Smooth muscle cell (in vitro differentiated cells): ENCODE measurements at regions not wholly inside any gene's neighbourhood (a gene's known extent, or its start where the extent isn't known, plus 50 kb on each side); places are given as distances from the start of the nearest gene placed in this dataset.

Source experiments
- DNase-seq: peaks from one replicate; lab custom pipeline; 2025; ENCODE audit not compliant: unreplicated experiment; lab: John Stamatoyannopoulos, UW
- H2AFZ ChIP-seq: fragments of 200-600 bp; sonication (generic); 2 replicates; pipeline ENCODE4 v1.6.0; 2016; ENCODE audit warnings: antibody characterized with exemption, low read depth, mild to moderate bottlenecking
- H3F3A ChIP-seq: fragments of 200-600 bp; sonication (generic); 2 replicates; pipeline ENCODE4 v1.6.0; 2017; ENCODE audit warnings: antibody characterized with exemption, low read depth
- H3K27ac ChIP-seq: fragments of 200-600 bp; sonication (generic); 2 replicates; pipeline ENCODE4 v1.5.1; 2016; ENCODE audit warnings: low read depth, mild to moderate bottlenecking
- H3K27me3 ChIP-seq: fragments of 200-600 bp; sonication (generic); 2 replicates; pipeline ENCODE4 v1.6.1; 2016; ENCODE audit warnings: low read depth, mild to moderate bottlenecking
- H3K36me3 ChIP-seq: fragments of 200-600 bp; sonication (generic); 2 replicates; pipeline ENCODE4 v1.5.1; 2016; ENCODE audit warnings: low read depth
- H3K4me1 ChIP-seq: fragments of 200-600 bp; sonication (generic); 2 replicates; pipeline ENCODE4 v1.5.1; 2016; ENCODE audit warnings: low read depth
- H3K4me2 ChIP-seq: fragments of 200-600 bp; sonication (generic); 2 replicates; pipeline ENCODE4 v1.6.0; 2016; ENCODE audit warnings: mild to moderate bottlenecking
- H3K4me3 ChIP-seq: fragments of 200-600 bp; sonication (generic); 2 replicates; pipeline ENCODE4 v1.5.1; 2016; ENCODE audit warnings: mild to moderate bottlenecking
- H3K79me2 ChIP-seq: fragments of 200-600 bp; sonication (generic); 2 replicates; pipeline ENCODE4 v1.6.0; 2016; ENCODE audit warnings: low read depth, mild to moderate bottlenecking
- H3K9ac ChIP-seq: fragments of 200-600 bp; sonication (generic); 2 replicates; pipeline ENCODE4 v1.6.0; 2016; ENCODE audit warnings: low read depth
- H3K9me3 ChIP-seq: fragments of 200-600 bp; sonication (generic); replicated peaks from 2 replicates; pipeline ENCODE4 v1.5.1; 2016; ENCODE audit warnings: low read depth
- H4K20me1 ChIP-seq: fragments of 200-600 bp; sonication (generic); 2 replicates; pipeline ENCODE4 v1.6.0; 2016; ENCODE audit warnings: low read depth
- CTCF ChIP-seq: fragments of 200-600 bp; sonication (generic); IDR thresholded peaks from 2 replicates; pipeline ENCODE4 v1.5.1; 2017; ENCODE audit warnings: borderline replicate concordance, mild to moderate bottlenecking, antibody characterized with exemption; ENCODE audit not compliant: insufficient read depth, poor library complexity, severe bottlenecking
- WGBS: methylation state at CpG from one replicate; pipeline ENCODE4 v1.1.7; 2016; ENCODE audit warnings: low lambda C conversion rate; 5-methylcytosine and 5-hydroxymethylcytosine counted together

GRCh38 chr13:31063772-31064171 lies 97.9 kb downstream of the HSPH1 start:
- no peak overlapping the region for H3K27ac ChIP-seq
- no peak for TF ChIP-seq CTCF
- peaks cover 5% of the 10 kb centered on the region for H3F3A ChIP-seq
- peaks cover 3% of the 10 kb centered on the region for H3K4me1 ChIP-seq
- no peak overlapping the region for H2AFZ ChIP-seq
- 94% methylated on average over 1 of the region's 1 CpG for WGBS
- no peak overlapping the region for H3K9ac ChIP-seq
- H3K9me3 ChIP-seq, result no peaks in the 10 kb centered on the region
- H4K20me1 ChIP-seq, result no peaks in the 10 kb centered on the region
- H3K27me3 ChIP-seq, result no peaks in the 10 kb centered on the region
- no peak overlapping the region for H3K4me3 ChIP-seq
- no peaks in the 10 kb centered on the region for H3K36me3 ChIP-seq
- no peak for DNase-seq
- no peak overlapping the region for H3K4me2 ChIP-seq
- H3K79me2 ChIP-seq, result no peaks in the 10 kb centered on the region

GRCh38 chr13:31060655-31061054 lies 101.0 kb downstream of the HSPH1 start:
- no peak for TF ChIP-seq CTCF
- no peaks in the 10 kb centered on the region for H3F3A ChIP-seq
- no peak overlapping the region for H3K27ac ChIP-seq
- H4K20me1 ChIP-seq, result no peaks in the 10 kb centered on the region
- no peaks in the 10 kb centered on the region for H3K27me3 ChIP-seq
- H3K79me2 ChIP-seq, result no peaks in the 10 kb centered on the region
- no peaks in the 10 kb centered on the region for H3K36me3 ChIP-seq
- H3K4me1 ChIP-seq, result no peaks in the 10 kb centered on the region
- 88% methylated on average over 7 of the region's 7 CpGs for WGBS
- DNase-seq, result no peak
- no peaks in the 10 kb centered on the region for H3K9me3 ChIP-seq
- no peak overlapping the region for H3K4me2 ChIP-seq
- no peak overlapping the region for H3K4me3 ChIP-seq
- no peak overlapping the region for H3K9ac ChIP-seq
- no peak overlapping the region for H2AFZ ChIP-seq

GRCh38 chr13:31060220-31060619 lies 101.5 kb downstream of the HSPH1 start:
- H4K20me1 ChIP-seq, result no peaks in the 10 kb centered on the region
- no peak for DNase-seq
- H3K9ac ChIP-seq, result no peak overlapping the region
- H3K4me3 ChIP-seq, result no peak overlapping the region
- H3F3A ChIP-seq, result no peaks in the 10 kb centered on the region
- no peaks in the 10 kb centered on the region for H3K4me1 ChIP-seq
- no peaks in the 10 kb centered on the region for H3K27me3 ChIP-seq
- H3K9me3 ChIP-seq, result no peaks in the 10 kb centered on the region
- no peaks in the 10 kb centered on the region for H3K36me3 ChIP-seq
- H3K79me2 ChIP-seq, result no peaks in the 10 kb centered on the region
- no peak overlapping the region for H2AFZ ChIP-seq
- TF ChIP-seq CTCF, result no peak
- 95% methylated on average over 3 of the region's 3 CpGs for WGBS
- no peak overlapping the region for H3K4me2 ChIP-seq
- H3K27ac ChIP-seq, result no peak overlapping the region

GRCh38 chr13:31057403-31058033 lies 104.2 kb downstream of the HSPH1 start:
- no peaks in the 10 kb centered on the region for H3F3A ChIP-seq
- no peaks in the 10 kb centered on the region for H3K4me1 ChIP-seq
- H2AFZ ChIP-seq, result no peak overlapping the region
- no peak for DNase-seq
- no peak overlapping the region for H3K4me3 ChIP-seq
- H3K9me3 ChIP-seq, result no peaks in the 10 kb centered on the region
- no peaks in the 10 kb centered on the region for H3K36me3 ChIP-seq
- H4K20me1 ChIP-seq, result no peaks in the 10 kb centered on the region
- 95% methylated on average over 9 of the region's 9 CpGs for WGBS
- no peaks in the 10 kb centered on the region for H3K79me2 ChIP-seq
- TF ChIP-seq CTCF, result no peak
- no peaks in the 10 kb centered on the region for H3K27me3 ChIP-seq
- no peak overlapping the region for H3K4me2 ChIP-seq
- no peak overlapping the region for H3K27ac ChIP-seq
- H3K9ac ChIP-seq, result no peak overlapping the region
